ENCODE measurements at regions not wholly inside any gene's neighbourhood (a gene's known extent, or its start where the extent isn't known, plus 50 kb on each side); places are given as distances from the start of the nearest gene placed in this dataset.
"Not testable (repeated sequence)": the region's sequence is repeated elsewhere in the genome, so short reads cannot be mapped to it uniquely, and the experiment has no call there.

- no peaks in the 10 kb centered on the region for H3K4me1 Mint-ChIP-seq
- no peak overlapping the region for H3K27ac Mint-ChIP-seq
- no peak overlapping the region for H3K4me3 Mint-ChIP-seq
- no peaks in the 10 kb centered on the region for H3K36me3 Mint-ChIP-seq
- ATAC-seq (no peak), DNase-seq (ENCODE audit: low spot score in 2 of 2) (no peak)
- H3K9me3 Mint-ChIP-seq, result peaks cover 13% of the 10 kb centered on the region
Measured at GRCh38 chr2:193276069-193276468, 1081.3 kb upstream of the TMEFF2 start.

- ATAC-seq, result no peak
- no peak for DNase-seq (ENCODE audit: low spot score in 2 of 2)
- Mint-ChIP-seq H3K9me3 (peaks cover 5% of the 10 kb centered on the region), H3K27ac (no peak overlapping the region), H3K36me3 (no peaks in the 10 kb centered on the region), H3K4me1 (no peaks in the 10 kb centered on the region), H3K4me3 (no peak overlapping the region)
Measured at GRCh38 chr2:193272011-193272410, 1077.3 kb upstream of the TMEFF2 start.

- Mint-ChIP-seq H3K9me3 (peaks cover 5% of the 10 kb centered on the region), H3K36me3 (no peaks in the 10 kb centered on the region), H3K4me1 (no peaks in the 10 kb centered on the region), H3K27ac (no peak overlapping the region), H3K4me3 (no peak overlapping the region)
- ATAC-seq (no peak), DNase-seq (ENCODE audit: low spot score in 2 of 2) (no peak)
Measured at GRCh38 chr2:193270816-193271215, 1076.1 kb upstream of the TMEFF2 start.

- no peak overlapping the region for H3K4me3 Mint-ChIP-seq
- H3K9me3 Mint-ChIP-seq, result peaks cover 5% of the 10 kb centered on the region
- no peaks in the 10 kb centered on the region for H3K4me1 Mint-ChIP-seq
- ATAC-seq, result no peak
- H3K36me3 Mint-ChIP-seq, result no peaks in the 10 kb centered on the region
- DNase-seq (ENCODE audit: low spot score in 2 of 2), result no peak
- no peak overlapping the region for H3K27ac Mint-ChIP-seq
Measured at GRCh38 chr2:193267496-193268002, 1072.8 kb upstream of the TMEFF2 start.

GRCh38 chr2:193253014-193253530 is 1058.3 kb upstream of the TMEFF2 start:
- DNase-seq (ENCODE audit: low spot score in 2 of 2) (no peak), ATAC-seq (no peak)
- no peak overlapping the region for H3K27ac Mint-ChIP-seq
- H3K4me3 Mint-ChIP-seq, result no peak overlapping the region
- H3K4me1 Mint-ChIP-seq, result no peaks in the 10 kb centered on the region
- no peaks in the 10 kb centered on the region for H3K36me3 Mint-ChIP-seq
- H3K9me3 Mint-ChIP-seq, result peaks cover 7% of the 10 kb centered on the region

GRCh38 chr2:193251909-193252308 is 1057.2 kb upstream of the TMEFF2 start:
- ATAC-seq (no peak), DNase-seq (ENCODE audit: low spot score in 2 of 2) (no peak)
- Mint-ChIP-seq H3K4me1 (no peaks in the 10 kb centered on the region), H3K9me3 (peaks cover 5% of the 10 kb centered on the region), H3K36me3 (no peaks in the 10 kb centered on the region), H3K27ac (no peak overlapping the region), H3K4me3 (no peak overlapping the region)

GRCh38 chr2:193250389-193250788 is 1055.7 kb upstream of the TMEFF2 start:
- H3K4me1 Mint-ChIP-seq, result no peaks in the 10 kb centered on the region
- ATAC-seq, result no peak

GRCh38 chr2:193240752-193241151 is 1046.0 kb upstream of the TMEFF2 start:
- no peak overlapping the region for H3K4me3 Mint-ChIP-seq
- DNase-seq (ENCODE audit: low spot score in 2 of 2) (no peak), ATAC-seq (no peak)
- no peak overlapping the region for H3K27ac Mint-ChIP-seq
- H3K4me1 Mint-ChIP-seq, result no peaks in the 10 kb centered on the region
- H3K36me3 Mint-ChIP-seq, result no peaks in the 10 kb centered on the region
- H3K9me3 Mint-ChIP-seq, result no peaks in the 10 kb centered on the region

More at GRCh38 chr2:193250389-193250788, 1055.7 kb upstream of the TMEFF2 start:
- Mint-ChIP-seq H3K4me3 (no peak overlapping the region), H3K9me3 (peaks cover 5% of the 10 kb centered on the region), H3K27ac (no peak overlapping the region), H3K36me3 (no peaks in the 10 kb centered on the region)
- no peak for DNase-seq (ENCODE audit: low spot score in 2 of 2)

GRCh38 chr2:193231634-193232033 is 1036.9 kb upstream of the TMEFF2 start:
- Mint-ChIP-seq H3K4me1 (no peaks in the 10 kb centered on the region), H3K27ac (no peak overlapping the region), H3K36me3 (no peaks in the 10 kb centered on the region), H3K4me3 (no peak overlapping the region), H3K9me3 (peaks cover 3% of the 10 kb centered on the region)
- no peak for ATAC-seq
- no peak for DNase-seq (ENCODE audit: low spot score in 2 of 2)

- H3K27ac Mint-ChIP-seq, result no peak overlapping the region
- ATAC-seq, result no peak
- H3K4me3 Mint-ChIP-seq, result no peak overlapping the region
- no peaks in the 10 kb centered on the region for H3K4me1 Mint-ChIP-seq
- peaks cover 3% of the 10 kb centered on the region for H3K9me3 Mint-ChIP-seq
- DNase-seq (ENCODE audit: low spot score in 2 of 2), result no peak
- no peaks in the 10 kb centered on the region for H3K36me3 Mint-ChIP-seq
Measured at GRCh38 chr2:193228276-193228675, 1033.5 kb upstream of the TMEFF2 start.

GRCh38 chr2:193222454-193222853 is 1027.7 kb upstream of the TMEFF2 start:
- DNase-seq (ENCODE audit: low spot score in 2 of 2), result no peak
- ATAC-seq, result no peak
- Mint-ChIP-seq H3K27ac (no peak overlapping the region), H3K36me3 (no peaks in the 10 kb centered on the region), H3K4me1 (no peaks in the 10 kb centered on the region), H3K4me3 (no peak overlapping the region), H3K9me3 (peaks cover 3% of the 10 kb centered on the region)

- no peak for ATAC-seq
- Mint-ChIP-seq H3K27ac (no peak overlapping the region), H3K4me3 (no peak overlapping the region), H3K4me1 (no peaks in the 10 kb centered on the region), H3K36me3 (no peaks in the 10 kb centered on the region), H3K9me3 (peaks cover 3% of the 10 kb centered on the region)
- DNase-seq (ENCODE audit: low spot score in 2 of 2), result no peak
Measured at GRCh38 chr2:193219413-193219812, 1024.7 kb upstream of the TMEFF2 start.

- no peak overlapping the region for H3K27ac Mint-ChIP-seq
- H3K9me3 Mint-ChIP-seq, result peaks cover 3% of the 10 kb centered on the region
- ATAC-seq, result no peak
Measured at GRCh38 chr2:193201583-193201982, 1006.9 kb upstream of the TMEFF2 start.

GRCh38 chr2:193199322-193199721 is 1004.6 kb upstream of the TMEFF2 start:
- no peak for DNase-seq (ENCODE audit: low spot score in 2 of 2)
- ATAC-seq, result no peak

More at GRCh38 chr2:193201583-193201982, 1006.9 kb upstream of the TMEFF2 start:
- Mint-ChIP-seq H3K4me1 (no peaks in the 10 kb centered on the region), H3K4me3 (no peak overlapping the region), H3K36me3 (no peaks in the 10 kb centered on the region)
- DNase-seq (ENCODE audit: low spot score in 2 of 2), result no peak

GRCh38 chr2:193187816-193188215 is 993.1 kb upstream of the TMEFF2 start:
- ATAC-seq, result no peak
- Mint-ChIP-seq H3K27ac (no peak overlapping the region), H3K4me1 (no peaks in the 10 kb centered on the region), H3K9me3 (no peaks in the 10 kb centered on the region), H3K36me3 (no peaks in the 10 kb centered on the region), H3K4me3 (no peak overlapping the region)
- no peak for DNase-seq (ENCODE audit: low spot score in 2 of 2)

More at GRCh38 chr2:193199322-193199721, 1004.6 kb upstream of the TMEFF2 start:
- Mint-ChIP-seq H3K4me3 (no peak overlapping the region), H3K9me3 (peaks cover 3% of the 10 kb centered on the region), H3K4me1 (no peaks in the 10 kb centered on the region), H3K27ac (no peak overlapping the region), H3K36me3 (no peaks in the 10 kb centered on the region)

GRCh38 chr2:193170981-193171380 is 976.2 kb upstream of the TMEFF2 start:
- H3K27ac Mint-ChIP-seq; H3K4me1 Mint-ChIP-seq; DNase-seq (ENCODE audit: low spot score in 2 of 2); ATAC-seq; H3K9me3 Mint-ChIP-seq; H3K4me3 Mint-ChIP-seq; H3K36me3 Mint-ChIP-seq: not testable (repeated sequence)

GRCh38 chr2:193156480-193156879 is 961.7 kb upstream of the TMEFF2 start:
- H3K27ac Mint-ChIP-seq, result no peak overlapping the region
- H3K4me3 Mint-ChIP-seq, result no peak overlapping the region

More at GRCh38 chr2:193156480-193156879, 961.7 kb upstream of the TMEFF2 start:
- Mint-ChIP-seq H3K4me1 (no peaks in the 10 kb centered on the region), H3K36me3 (no peaks in the 10 kb centered on the region), H3K9me3 (peaks cover 9% of the 10 kb centered on the region)
- DNase-seq (ENCODE audit: low spot score in 2 of 2), result no peak
- no peak for ATAC-seq
